AG04449 (cell line): ENCODE measurements at regions not wholly inside any gene's neighbourhood (a gene's known extent, or its start where the extent isn't known, plus 50 kb on each side); places are given as distances from the start of the nearest gene placed in this dataset.

Source experiments
- CTCF ChIA-PET: fragments of 350-600 bp; formaldehyde crosslinking; extraction: SDS; loops from one replicate; lab custom pipeline; 2021; ENCODE audit warnings: antibody characterized with exemption; lab: Yijun Ruan, JAX
- POLR2A ChIA-PET: fragments of 400-600, 350-600 bp; formaldehyde crosslinking; extraction: SDS; loops from one replicate; lab custom pipeline; 2020; ENCODE audit warnings: antibody characterized with exemption, inconsistent platforms; lab: Yijun Ruan, JAX
- DNase-seq: peaks from one replicate; pipeline ENCODE4 v3.0.0-alpha.2; 2010; ENCODE audit warnings: low read depth, low spot score
- H3K4me3 ChIP-seq: 2 replicates; pipeline ENCODE4 v1.5.1; 2011; ENCODE audit warnings: low read depth, mild to moderate bottlenecking, control low read depth, low read length
- TF ChIP-seq, protein P1 (sequence below): IDR thresholded peaks from one replicate; pipeline ENCODE4 v1.5.1; 2011; ENCODE audit warnings: mild to moderate bottlenecking, moderate library complexity, low read length, control low read depth, inconsistent platforms; ENCODE audit not compliant: insufficient read depth; ENCODE audit errors: missing control alignments

DNA sequence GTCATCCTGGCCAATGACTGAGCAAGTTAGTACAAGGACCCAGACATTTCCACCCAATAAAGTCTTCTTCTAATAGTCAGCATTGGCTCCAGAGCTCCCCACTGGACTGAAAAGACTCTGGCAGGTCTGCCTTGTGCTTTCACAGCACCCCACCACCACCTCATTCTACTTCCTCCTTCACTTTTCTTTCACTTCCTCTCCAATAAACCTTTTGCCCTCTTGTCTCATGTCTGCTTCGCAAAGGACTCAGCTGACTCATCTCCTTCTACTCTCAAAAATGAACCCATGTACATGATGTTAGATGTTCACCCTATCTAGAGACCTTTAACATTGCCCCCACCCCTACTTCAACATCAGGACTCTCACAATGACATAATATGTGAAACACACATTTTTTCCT, 181.0 kb upstream of the PPP2R3A start:
- H3K4me3 ChIP-seq = no peak overlapping the region
- POLR2A ChIA-PET = no interaction called here
- TF ChIP-seq, protein P1, sequence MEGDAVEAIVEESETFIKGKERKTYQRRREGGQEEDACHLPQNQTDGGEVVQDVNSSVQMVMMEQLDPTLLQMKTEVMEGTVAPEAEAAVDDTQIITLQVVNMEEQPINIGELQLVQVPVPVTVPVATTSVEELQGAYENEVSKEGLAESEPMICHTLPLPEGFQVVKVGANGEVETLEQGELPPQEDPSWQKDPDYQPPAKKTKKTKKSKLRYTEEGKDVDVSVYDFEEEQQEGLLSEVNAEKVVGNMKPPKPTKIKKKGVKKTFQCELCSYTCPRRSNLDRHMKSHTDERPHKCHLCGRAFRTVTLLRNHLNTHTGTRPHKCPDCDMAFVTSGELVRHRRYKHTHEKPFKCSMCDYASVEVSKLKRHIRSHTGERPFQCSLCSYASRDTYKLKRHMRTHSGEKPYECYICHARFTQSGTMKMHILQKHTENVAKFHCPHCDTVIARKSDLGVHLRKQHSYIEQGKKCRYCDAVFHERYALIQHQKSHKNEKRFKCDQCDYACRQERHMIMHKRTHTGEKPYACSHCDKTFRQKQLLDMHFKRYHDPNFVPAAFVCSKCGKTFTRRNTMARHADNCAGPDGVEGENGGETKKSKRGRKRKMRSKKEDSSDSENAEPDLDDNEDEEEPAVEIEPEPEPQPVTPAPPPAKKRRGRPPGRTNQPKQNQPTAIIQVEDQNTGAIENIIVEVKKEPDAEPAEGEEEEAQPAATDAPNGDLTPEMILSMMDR = no peak
- no peak for DNase-seq
- CTCF ChIA-PET = no interaction called here

DNA sequence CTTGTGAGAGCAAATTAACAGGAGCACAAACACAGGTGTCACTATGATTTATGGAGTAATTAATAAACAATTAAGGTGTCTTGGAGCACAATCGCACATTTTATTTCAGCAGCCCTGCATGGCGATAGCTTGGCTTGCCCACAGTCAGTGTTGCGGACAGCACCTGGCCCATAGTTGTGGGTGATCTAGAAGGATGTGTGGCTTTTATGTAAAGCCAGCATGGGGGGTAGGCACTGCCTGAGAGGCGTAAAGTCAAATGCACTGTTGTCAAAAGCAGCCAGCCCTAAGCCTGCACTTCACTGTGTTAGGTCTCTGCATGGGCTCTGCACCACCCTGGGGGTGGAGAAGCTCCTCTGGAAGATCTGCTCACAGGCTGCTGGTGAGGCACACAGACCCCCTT, 177.4 kb upstream of the PPP2R3A start:
- TF ChIP-seq, protein P1 = no peak
- ChIA-PET POLR2A (no interaction called here), CTCF (no interaction called here)
- no peak for DNase-seq
- no peak overlapping the region for H3K4me3 ChIP-seq

DNA sequence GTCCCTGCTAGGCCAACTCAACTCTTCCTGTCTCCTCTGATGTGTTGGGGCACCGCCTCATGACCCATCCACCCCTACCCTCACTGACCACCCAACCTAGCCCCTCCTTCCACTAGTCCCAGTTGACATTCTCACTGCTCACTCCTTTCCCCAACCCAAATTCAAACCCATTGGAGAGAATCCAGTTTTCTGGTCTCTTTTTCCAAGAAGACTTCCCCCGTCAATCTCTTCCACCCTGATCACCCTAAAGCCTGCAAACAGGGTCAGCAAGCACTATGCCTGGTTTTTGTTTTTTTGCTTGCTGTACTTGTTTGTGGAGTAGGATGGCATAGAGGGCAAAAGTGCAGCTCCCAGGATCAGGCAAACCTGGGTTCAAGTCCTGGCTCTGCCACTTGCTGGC, 176.6 kb upstream of the PPP2R3A start:
- TF ChIP-seq, protein P1 = no peak
- no peak for DNase-seq
- ChIA-PET CTCF (no interaction called here), POLR2A (no interaction called here)
- H3K4me3 ChIP-seq = no peak overlapping the region

DNA sequence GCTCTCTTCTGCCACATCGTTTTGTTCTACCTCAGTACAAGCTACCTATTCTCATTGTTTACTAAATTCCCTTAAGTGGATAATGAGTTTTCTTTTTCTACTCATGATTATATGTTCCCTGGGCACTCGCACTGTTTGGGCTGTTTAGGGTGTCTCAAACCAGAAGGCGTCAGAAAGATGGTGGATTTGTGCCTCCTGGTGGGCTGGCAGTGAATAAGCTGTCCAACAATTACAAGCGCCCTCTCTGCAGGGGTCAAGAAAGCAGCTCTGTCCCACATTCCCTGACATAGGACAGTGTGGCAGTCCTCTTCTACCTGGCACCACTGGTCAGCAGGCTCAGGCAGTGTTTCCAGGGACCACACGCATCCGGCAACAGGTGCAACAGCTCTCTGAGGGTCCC, 173.4 kb upstream of the PPP2R3A start:
- H3K4me3 ChIP-seq = no peak overlapping the region
- DNase-seq = no peak
- POLR2A ChIA-PET = no interaction called here
- CTCF ChIA-PET = no interaction called here
- TF ChIP-seq, protein P1 = no peak

DNA sequence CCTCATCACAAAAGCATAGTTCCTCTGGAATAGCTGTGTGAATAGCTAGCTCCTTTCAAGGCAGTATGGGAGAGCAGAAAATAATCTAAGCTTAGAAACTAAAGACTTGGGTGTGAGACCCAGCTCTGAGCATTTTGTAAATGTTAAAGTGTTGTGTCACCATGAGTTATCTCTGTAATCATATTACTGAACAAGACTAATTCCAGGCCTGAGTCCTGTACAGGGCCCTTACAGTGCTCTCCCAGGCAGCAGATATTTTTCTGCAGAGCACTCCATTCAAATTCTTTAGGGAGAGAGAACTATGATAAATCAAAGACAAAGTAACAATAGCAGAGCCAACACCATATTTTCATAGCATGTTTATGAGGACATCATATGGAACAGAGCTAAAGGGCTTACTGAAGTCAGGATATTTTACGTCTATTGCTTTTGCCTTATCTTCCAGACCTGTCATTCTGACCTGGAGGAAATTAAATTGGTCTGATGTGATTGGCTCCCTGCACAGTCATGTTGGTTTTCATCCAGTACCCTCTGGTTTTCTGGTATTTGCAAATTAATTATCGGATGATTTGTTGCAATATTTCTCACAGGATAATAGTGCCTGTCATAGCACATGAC, 172.6 kb upstream of the PPP2R3A start:
- DNase-seq = no peak
- no peak overlapping the region for H3K4me3 ChIP-seq
- ChIA-PET POLR2A (no interaction called here), CTCF (no interaction called here)
- TF ChIP-seq, protein P1 = no peak

DNA sequence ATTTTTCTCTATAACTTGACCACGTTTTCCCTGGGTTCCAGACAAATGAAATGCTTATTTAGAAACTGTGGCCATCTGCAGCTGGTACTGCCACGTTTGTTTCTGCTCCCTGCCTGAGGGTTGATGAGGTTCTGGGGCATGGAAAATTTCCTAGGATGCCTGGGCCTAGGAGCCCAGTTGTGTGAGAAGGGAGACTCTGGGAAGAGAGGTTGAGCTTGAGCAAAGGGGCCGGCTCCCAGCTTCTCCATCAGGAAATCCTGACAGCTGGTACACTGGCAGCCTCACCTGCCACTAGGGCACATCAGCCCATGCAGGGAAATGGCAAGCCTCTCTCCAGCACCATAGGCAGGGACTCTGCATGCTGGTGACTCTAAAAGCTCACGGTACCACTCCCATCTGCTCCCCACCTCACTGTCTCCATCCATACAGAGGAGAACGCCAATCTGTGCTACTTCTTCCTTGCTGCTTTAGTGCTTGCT, 165.4 kb upstream of the PPP2R3A start:
- CTCF ChIA-PET = no interaction called here
- POLR2A ChIA-PET = no interaction called here
- no peak for DNase-seq
- H3K4me3 ChIP-seq = no peak overlapping the region
- TF ChIP-seq, protein P1 = no peak
